IMR-90 (cell line): ENCODE measurements at regions not wholly inside any gene's neighbourhood (a gene's known extent, or its start where the extent isn't known, plus 50 kb on each side); places are given as distances from the start of the nearest gene placed in this dataset.

Experiments used
- BHLHE40 ChIP-seq: fragments of 150-350 bp; IDR thresholded peaks from 2 replicates; pipeline ENCODE4 v1.6.1; 2016; ENCODE audit warnings: mild to moderate bottlenecking, low read depth, low read length
- CEBPB ChIP-seq: IDR thresholded peaks from 2 replicates; pipeline ENCODE4 v1.6.1; 2012; ENCODE audit warnings: low read depth, low read length, improper control_type of control experiment
- CHD1 ChIP-seq: IDR thresholded peaks from 2 replicates; pipeline ENCODE4 v1.6.1; 2012; ENCODE audit warnings: low read depth, low read length, improper control_type of control experiment
- CTCF ChIP-seq: conservative IDR thresholded peaks from 2 replicates; pipeline ENCODE4 v1.5.1; 2012; ENCODE audit warnings: mild to moderate bottlenecking, low read depth, low read length, improper control_type of control experiment
- FOS ChIP-seq: fragments of 150-350 bp; IDR thresholded peaks from 2 replicates; pipeline ENCODE4 v1.6.1; 2016; ENCODE audit warnings: low read depth, low read length
- MAFK ChIP-seq: IDR thresholded peaks from 2 replicates; pipeline ENCODE4 v1.6.1; 2012; ENCODE audit warnings: low read depth, low read length, improper control_type of control experiment
- MXI1 ChIP-seq: IDR thresholded peaks from 2 replicates; pipeline ENCODE4 v1.6.1; 2012; ENCODE audit warnings: low read depth, mild to moderate bottlenecking, low read length, moderate library complexity, borderline replicate concordance
- POLR2A ChIP-seq: IDR thresholded peaks from 2 replicates; pipeline ENCODE4 v1.6.1; 2012; ENCODE audit warnings: mild to moderate bottlenecking, low read depth, low read length
- RAD21 ChIP-seq: IDR thresholded peaks from 2 replicates; pipeline ENCODE4 v1.6.1; 2012; ENCODE audit warnings: low read length, improper control_type of control experiment
- RCOR1 ChIP-seq: IDR thresholded peaks from 2 replicates; pipeline ENCODE4 v1.6.1; 2012; ENCODE audit warnings: mild to moderate bottlenecking, low read length, improper control_type of control experiment; ENCODE audit not compliant: insufficient replicate concordance
- RFX5 ChIP-seq: IDR thresholded peaks from 2 replicates; pipeline ENCODE4 v1.8.0; 2012; ENCODE audit warnings: low read depth, mild to moderate bottlenecking, low read length, moderate library complexity
- SMC3 ChIP-seq: fragments of 150-350 bp; IDR thresholded peaks from 2 replicates; pipeline ENCODE4 v1.6.1; 2016; ENCODE audit warnings: low read depth, mild to moderate bottlenecking, antibody characterized with exemption, low read length, moderate library complexity
- TF ChIP-seq, protein P1 (sequence below): fragments of 150-350 bp; IDR thresholded peaks from 2 replicates; pipeline ENCODE4 v1.6.1; 2016; ENCODE audit warnings: low read depth, mild to moderate bottlenecking, low read length, moderate library complexity, borderline replicate concordance
- TF ChIP-seq, protein P2 (sequence below): fragments of 150-350 bp; IDR thresholded peaks from 2 replicates; pipeline ENCODE4 v1.6.1; 2017; ENCODE audit warnings: mild to moderate bottlenecking, antibody characterized with exemption, low read length, low read depth

DNA sequence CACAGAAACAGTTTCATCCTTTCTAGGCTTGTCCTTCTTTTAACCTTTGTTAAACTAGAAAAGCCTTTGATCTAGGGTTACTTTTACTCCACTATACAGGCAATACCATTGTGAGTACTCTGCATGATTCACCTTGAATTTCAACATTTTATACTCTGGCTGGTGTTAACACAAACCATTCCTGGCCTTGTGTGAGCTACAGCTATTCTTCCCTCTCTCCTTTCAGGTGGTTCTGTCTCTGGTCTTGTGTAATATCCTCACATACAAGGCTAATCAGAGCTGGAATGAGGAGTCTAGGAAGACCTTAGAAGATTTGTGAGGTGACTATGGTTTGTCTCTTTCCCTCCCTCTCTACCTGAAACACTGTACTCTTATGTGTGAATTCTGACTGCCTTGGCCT lies 837.4 kb upstream of the USP15 start:
- TF ChIP-seq FOS (no peak), POLR2A (no peak), CTCF (no peak), MAFK (no peak), RAD21 (no peak), MXI1 (no peak), CEBPB (no peak), RCOR1 (no peak), SMC3 (no peak), BHLHE40 (no peak), CHD1 (no peak), RFX5 (no peak)
- TF ChIP-seq, protein P1, sequence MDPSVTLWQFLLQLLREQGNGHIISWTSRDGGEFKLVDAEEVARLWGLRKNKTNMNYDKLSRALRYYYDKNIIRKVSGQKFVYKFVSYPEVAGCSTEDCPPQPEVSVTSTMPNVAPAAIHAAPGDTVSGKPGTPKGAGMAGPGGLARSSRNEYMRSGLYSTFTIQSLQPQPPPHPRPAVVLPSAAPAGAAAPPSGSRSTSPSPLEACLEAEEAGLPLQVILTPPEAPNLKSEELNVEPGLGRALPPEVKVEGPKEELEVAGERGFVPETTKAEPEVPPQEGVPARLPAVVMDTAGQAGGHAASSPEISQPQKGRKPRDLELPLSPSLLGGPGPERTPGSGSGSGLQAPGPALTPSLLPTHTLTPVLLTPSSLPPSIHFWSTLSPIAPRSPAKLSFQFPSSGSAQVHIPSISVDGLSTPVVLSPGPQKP, result no peak
- TF ChIP-seq, protein P2, sequence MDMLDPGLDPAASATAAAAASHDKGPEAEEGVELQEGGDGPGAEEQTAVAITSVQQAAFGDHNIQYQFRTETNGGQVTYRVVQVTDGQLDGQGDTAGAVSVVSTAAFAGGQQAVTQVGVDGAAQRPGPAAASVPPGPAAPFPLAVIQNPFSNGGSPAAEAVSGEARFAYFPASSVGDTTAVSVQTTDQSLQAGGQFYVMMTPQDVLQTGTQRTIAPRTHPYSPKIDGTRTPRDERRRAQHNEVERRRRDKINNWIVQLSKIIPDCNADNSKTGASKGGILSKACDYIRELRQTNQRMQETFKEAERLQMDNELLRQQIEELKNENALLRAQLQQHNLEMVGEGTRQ, result no peak
